Gastroesophageal sphincter (tissue), 3 donors: ENCODE measurements at regions not wholly inside any gene's neighbourhood (a gene's known extent, or its start where the extent isn't known, plus 50 kb on each side); places are given as distances from the start of the nearest gene placed in this dataset.

Experiments used
- EP300 ChIP-seq: sonication (generic); formaldehyde crosslinking; IDR thresholded peaks from one replicate; pipeline ENCODE4 v1.6.1; 2017; ENCODE audit warnings: antibody characterized with exemption, mild to moderate bottlenecking
- POLR2A ChIP-seq, 2 donors: fragments of 450-650 bp; IDR thresholded peaks; one replicate each; pipeline ENCODE4 v1.6.1; 2017; ENCODE audit warnings: antibody characterized with exemption in 2 of 2, mild to moderate bottlenecking in 2 of 2, moderate library complexity in 1 of 2
- POLR2AphosphoS5 ChIP-seq: sonication (generic); formaldehyde crosslinking; IDR thresholded peaks from one replicate; pipeline ENCODE4 v1.6.1; 2017; ENCODE audit warnings: antibody characterized with exemption
- TF ChIP-seq, protein P1 (sequence below), 4 experiments: fragments of 200-600 bp in 2 of 4; fragments of 450-650 bp in 2 of 4; sonication (generic) in 1 of 4; IDR thresholded peaks; one replicate each; pipeline ENCODE4 v1.5.1; 2017 to 2019; ENCODE audit warnings: antibody characterized with exemption in 4 of 4, mild to moderate bottlenecking in 2 of 4, moderate library complexity in 2 of 4

GRCh38 chr6:84872996-84873723 lies 108.8 kb upstream of the TBX18 start:
- TF ChIP-seq, protein P1, sequence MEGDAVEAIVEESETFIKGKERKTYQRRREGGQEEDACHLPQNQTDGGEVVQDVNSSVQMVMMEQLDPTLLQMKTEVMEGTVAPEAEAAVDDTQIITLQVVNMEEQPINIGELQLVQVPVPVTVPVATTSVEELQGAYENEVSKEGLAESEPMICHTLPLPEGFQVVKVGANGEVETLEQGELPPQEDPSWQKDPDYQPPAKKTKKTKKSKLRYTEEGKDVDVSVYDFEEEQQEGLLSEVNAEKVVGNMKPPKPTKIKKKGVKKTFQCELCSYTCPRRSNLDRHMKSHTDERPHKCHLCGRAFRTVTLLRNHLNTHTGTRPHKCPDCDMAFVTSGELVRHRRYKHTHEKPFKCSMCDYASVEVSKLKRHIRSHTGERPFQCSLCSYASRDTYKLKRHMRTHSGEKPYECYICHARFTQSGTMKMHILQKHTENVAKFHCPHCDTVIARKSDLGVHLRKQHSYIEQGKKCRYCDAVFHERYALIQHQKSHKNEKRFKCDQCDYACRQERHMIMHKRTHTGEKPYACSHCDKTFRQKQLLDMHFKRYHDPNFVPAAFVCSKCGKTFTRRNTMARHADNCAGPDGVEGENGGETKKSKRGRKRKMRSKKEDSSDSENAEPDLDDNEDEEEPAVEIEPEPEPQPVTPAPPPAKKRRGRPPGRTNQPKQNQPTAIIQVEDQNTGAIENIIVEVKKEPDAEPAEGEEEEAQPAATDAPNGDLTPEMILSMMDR (IDR thresholded peaks at IDR 0.05) = no peak
- TF ChIP-seq POLR2AphosphoS5 (no peak), POLR2A (IDR thresholded peaks at IDR 0.05) (no peak), EP300 (no peak)
